ENCODE measurements at regions not wholly inside any gene's neighbourhood (a gene's known extent, or its start where the extent isn't known, plus 50 kb on each side); places are given as distances from the start of the nearest gene placed in this dataset.

DNA sequence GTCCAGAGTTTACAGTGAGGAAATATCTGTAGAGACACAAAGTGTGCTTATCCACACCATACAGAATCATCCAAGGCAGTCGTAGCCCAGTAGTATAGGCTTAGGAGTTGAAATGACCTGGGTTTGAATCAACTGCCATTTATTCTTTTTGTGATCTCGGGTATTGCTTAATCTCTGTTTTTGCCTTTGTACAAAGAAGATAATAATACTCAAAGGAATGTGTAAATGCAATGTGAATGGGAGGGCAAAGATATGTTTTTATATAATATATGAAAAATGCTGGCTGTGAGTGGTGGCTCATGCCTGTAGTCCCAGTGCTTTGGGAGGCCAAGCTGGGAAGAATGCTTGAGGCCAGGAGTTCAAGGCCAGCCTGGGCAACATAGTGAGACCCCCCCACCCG, 141.1 kb downstream of the SPATA31D1 start:
- TF ChIP-seq, protein P1, sequence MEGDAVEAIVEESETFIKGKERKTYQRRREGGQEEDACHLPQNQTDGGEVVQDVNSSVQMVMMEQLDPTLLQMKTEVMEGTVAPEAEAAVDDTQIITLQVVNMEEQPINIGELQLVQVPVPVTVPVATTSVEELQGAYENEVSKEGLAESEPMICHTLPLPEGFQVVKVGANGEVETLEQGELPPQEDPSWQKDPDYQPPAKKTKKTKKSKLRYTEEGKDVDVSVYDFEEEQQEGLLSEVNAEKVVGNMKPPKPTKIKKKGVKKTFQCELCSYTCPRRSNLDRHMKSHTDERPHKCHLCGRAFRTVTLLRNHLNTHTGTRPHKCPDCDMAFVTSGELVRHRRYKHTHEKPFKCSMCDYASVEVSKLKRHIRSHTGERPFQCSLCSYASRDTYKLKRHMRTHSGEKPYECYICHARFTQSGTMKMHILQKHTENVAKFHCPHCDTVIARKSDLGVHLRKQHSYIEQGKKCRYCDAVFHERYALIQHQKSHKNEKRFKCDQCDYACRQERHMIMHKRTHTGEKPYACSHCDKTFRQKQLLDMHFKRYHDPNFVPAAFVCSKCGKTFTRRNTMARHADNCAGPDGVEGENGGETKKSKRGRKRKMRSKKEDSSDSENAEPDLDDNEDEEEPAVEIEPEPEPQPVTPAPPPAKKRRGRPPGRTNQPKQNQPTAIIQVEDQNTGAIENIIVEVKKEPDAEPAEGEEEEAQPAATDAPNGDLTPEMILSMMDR (IDR thresholded peaks at IDR 0.05; ENCODE audit: low read depth, low read length, poor library complexity, severe bottlenecking), result no peak
- no peak for TF ChIP-seq EZH2phosphoT487 (IDR thresholded peaks at IDR 0.05; ENCODE audit: borderline replicate concordance, low read length)

Measured in DOHH2 (cell line).